ENCODE measurements at regions not wholly inside any gene's neighbourhood (a gene's known extent, or its start where the extent isn't known, plus 50 kb on each side); places are given as distances from the start of the nearest gene placed in this dataset.
"Not testable (repeated sequence)": the region's sequence is repeated elsewhere in the genome, so short reads cannot be mapped to it uniquely, and the experiment has no call there.

DNA sequence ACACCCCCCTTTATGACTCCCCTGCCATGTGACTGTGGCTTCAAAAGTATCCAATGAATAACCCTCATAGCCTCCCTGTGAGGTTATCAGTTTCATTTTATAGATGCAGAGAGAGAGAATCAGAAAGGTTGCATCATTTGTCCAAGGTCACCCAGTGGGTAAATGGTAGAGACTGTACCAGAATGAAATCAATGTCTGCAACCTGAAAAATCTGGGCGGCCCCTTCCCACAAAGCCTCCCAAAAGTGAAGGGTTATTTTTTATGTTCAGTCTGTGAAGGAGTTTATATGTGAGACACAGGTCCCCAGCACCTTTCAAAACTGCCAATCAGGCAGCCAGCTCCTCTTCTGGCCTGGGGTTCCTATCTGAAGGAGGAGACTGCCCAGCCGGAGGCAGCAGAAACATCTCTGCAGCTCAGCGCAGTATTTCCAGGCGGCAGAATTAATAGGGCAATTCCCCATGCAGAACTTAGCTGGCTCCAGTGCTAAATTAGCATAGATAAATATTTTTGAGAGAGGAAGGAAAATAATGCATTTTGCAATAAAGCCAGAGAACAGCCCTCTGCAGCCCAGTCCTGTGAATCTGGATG, 130.8 kb upstream of the PRR20G start:
- no peak for DNase-seq (ENCODE audit: low read depth in 2 of 2)

GRCh38 chr3:127417709-127418559, 130.1 kb upstream of the PRR20G start:
- DNase-seq (ENCODE audit: low read depth in 2 of 2) = no peak

GRCh38 chr3:127413871-127414270, 126.0 kb upstream of the PRR20G start:
- DNase-seq (ENCODE audit: low read depth in 2 of 2) = no peak

GRCh38 chr3:127413318-127413673, 125.5 kb upstream of the PRR20G start:
- DNase-seq (ENCODE audit: low read depth in 2 of 2) = no peak

DNA sequence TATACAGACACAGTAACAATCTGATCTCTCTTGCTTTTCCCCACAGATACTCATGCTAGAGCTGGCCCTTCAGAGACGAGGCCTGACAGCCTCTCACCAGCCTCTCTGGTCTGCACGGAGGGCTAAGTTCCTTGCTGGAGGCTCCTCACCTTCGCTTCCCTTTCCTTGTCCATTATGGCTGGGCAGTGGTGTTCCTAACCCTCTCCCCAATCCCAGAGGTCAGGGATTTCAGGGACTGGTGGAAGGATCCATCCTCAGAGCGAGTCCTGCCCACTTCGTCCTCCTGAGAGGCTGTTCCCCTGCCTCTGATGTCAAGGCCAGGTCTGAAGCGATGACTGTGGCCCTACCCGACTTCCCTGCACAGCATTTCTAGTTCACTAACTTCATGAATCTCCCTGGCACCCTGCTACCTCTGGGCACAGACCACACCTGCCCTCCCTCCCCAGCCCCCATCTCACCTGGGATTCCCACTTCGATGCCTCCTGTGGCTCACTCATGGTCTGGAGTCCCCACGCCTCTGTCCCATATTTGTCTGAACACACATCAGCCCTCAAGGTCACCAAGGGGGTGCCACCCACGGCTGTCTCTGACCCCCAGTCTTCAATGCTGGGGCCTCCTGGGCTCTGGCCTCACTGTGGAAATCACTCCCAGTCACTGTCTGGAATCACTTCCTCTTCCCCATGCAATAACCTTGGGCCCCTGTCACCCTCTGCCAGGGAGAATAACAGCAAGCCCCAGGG, 124.9 kb upstream of the PRR20G start:
- DNase-seq (ENCODE audit: low read depth in 2 of 2) = no peak

DNA sequence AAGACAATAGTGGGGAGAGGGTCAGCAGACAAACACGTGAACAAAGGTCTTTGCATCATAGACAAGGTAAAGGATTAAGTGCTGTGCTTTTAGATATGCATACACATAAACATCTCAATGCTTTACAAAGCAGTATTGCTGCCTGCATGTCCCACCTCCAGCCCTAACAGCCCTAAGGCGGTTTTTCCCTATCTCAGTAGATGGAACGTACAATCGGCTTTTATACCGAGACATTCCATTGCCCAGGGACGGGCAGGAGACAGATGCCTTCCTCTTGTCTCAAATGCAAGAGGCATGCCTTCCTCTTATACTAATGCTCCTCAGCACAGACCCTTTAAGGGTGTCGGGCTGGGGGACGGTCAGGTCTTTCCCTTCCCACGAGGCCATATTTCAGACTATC, 124.0 kb upstream of the PRR20G start:
- DNase-seq (ENCODE audit: low read depth in 2 of 2) = not testable (repeated sequence)

DNA sequence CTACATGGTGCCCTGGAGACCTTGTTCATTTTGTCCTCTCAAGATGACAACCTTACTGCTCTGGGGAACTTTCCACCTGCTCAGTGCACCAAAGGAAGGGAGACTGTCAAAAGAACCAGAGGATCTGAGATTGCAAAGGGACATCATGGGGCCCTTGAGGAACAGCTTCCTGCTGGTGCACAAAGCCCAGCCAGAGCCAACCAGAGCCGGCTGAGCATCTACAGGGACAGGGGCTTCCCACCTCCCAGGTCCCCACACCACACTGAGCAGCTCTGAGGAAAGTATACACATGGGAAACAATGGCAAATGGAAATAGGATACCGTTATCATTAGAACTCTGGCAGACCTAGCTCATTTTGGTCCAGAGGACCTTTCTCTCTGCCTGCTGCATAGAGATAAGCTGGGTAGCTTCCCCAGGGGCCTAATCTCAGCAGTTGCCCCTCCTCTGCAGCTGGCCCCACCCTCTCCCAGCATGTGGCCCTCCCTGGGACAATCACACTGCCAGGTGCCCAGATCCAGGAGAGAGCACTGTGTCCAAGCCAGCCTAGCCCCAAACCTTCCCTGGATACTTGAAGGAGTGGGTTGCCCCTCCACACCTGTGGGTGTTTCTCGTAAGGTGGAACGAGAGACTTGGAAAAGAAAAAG, 123.4 kb upstream of the PRR20G start:
- DNase-seq (ENCODE audit: low read depth in 2 of 2) = no peak

DNA sequence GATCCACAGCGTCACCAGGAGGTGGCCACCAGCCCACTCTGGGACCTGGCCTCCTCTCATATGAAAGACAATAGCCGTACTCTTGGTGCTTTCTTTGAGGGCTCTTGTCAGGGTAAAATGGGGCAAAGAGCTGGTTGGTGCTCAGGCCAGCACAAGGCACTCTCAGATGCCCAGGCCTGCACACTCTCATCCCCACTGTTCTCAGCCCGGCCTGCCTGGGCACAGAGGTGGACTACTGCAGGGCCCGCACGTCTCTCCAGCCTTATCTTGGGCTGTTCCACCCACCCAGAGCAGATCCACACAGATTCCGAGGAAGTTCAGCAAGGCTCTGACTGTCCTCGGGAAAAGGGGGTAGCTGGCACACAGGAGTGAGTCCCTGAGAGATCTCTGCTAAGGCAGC, 122.8 kb upstream of the PRR20G start:
- DNase-seq (ENCODE audit: low read depth in 2 of 2) = no peak

DNA sequence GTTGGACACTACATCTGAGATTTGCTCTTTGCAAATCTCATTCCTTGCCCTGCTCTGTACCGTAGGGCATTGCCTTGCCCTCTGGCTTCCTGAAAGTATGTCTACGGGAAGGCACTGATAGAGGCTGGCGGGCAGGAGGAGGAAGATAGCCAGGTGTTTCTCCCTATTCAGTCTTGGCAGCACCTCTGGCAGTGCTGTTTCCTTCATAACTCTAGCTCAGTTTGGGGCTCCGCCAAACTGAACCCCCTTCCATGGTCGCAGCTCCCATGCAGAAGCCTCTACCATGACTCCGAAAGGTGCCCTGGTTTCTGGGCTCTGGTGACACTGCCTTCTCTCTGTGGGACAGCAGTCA, 122.3 kb upstream of the PRR20G start:
- no peak for DNase-seq (ENCODE audit: low read depth in 2 of 2)

GRCh38 chr3:127409421-127410136, 121.7 kb upstream of the PRR20G start:
- no peak for DNase-seq (ENCODE audit: low read depth in 2 of 2)

DNA sequence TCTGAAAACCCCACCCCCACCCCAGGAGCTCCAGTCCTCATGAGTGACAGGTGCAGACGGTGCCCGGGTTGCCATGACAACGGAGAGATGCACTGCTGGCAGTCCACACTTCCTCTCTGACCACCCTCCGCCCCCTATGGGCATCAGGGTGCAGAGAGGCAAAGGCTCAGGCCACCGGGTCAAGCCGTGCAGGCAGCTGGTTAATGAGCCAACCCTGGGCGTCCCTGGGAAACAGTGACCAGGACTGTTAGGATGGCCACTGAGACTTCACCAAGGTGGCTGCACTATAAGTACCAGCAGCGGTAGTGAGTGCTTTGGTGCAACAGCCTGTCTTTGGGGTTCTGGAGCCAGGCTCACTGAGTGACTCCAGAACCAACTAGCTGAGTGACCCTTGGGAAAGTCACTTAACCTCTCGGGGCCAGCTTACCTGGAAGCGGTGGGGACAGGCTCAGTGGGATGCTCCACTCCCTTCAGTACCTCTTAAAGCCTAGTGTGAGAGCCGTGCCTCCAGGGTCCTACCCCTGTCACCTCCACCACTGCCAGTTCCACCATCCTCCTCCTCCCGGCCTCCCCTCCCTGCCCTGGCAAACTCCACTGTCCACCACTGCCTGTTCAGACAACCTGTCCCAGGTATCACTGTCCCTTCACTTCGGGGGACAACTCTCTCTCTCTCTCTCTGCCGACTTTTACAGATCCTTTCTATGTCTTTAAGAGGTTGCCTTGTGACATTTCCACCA, 121.0 kb upstream of the PRR20G start:
- no peak for DNase-seq (ENCODE audit: low read depth in 2 of 2)

GRCh38 chr3:127408022-127408683, 120.3 kb upstream of the PRR20G start:
- DNase-seq (ENCODE audit: low read depth in 2 of 2) = no peak

DNA sequence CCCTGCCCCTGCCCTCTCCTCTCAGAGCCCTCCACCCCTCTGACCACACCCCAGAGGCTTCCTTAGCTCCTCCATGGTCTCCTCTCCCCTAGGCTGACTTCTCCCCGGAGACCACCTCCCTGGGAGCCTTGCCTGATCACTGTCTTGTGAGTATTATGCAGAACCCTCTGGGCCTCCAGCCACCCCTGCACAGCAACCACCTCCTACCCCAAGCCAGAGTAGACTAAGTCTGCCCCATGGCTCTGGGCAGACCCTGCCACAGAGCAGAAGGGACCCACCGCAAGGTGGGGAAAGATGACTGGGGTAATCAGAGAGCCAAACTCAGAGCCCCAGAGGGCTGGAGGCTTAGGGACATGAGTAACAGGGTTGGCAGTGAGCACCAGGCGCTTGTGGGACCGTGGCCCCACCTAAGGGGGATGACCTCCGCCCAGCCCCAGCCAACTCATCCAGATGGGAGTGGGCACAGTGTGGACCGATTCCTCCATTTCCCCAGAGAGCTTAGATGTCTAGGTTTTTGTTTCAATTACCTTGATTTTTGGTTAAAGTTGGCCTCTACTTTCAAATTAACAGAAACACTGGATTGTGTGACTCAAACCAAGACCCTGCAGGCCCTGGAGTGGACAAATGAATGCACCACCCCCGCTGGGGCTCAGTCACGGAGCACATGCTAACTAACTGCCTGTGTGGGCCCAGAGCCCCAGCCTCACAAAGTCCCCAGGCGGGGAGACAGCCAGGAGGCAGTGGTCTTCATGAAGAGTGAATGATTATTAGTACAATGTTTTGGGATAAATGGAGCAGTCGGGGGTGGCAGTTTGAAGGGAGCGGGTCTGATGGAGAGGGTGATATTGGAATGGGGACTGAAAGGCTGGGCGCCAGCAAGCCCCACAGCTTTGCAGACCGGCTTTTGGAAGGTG, 119.4 kb upstream of the PRR20G start:
- DNase-seq (ENCODE audit: low read depth in 2 of 2) = no peak

DNA sequence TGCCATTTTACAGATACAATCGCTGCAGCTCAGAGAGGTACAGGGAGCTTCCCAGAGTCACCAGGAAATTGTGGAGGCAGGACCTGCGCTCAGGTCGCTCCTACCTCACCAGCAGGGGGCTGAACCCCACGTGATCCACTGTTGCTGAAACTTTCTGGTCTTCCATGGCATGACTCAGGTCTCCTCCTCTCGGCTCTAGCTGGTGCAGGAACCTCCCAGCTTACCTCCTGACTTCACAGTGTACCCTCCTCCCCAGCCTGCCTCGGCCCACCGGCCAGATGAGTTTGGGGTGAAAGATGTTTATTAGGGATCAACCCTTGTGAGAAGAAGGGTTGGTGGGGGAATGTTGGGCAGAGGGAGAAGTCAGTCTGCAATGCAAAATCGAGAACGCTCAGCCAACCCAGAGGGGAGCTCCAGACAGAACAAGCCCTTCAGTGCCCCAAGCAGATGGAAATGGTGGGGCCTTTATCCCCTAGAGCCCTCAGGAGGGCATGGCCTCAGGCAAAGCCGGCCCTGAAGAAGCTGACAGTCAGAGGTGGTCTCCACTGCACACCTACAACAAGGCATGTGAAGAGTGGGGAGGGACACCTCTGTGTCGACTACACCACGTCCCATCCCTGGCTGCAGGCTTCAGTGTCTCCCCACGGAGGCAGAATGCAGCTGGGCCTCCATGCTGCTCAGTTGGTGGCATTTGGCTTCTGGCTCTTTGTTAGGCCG, 118.6 kb upstream of the PRR20G start:
- no peak for DNase-seq (ENCODE audit: low read depth in 2 of 2)

DNA sequence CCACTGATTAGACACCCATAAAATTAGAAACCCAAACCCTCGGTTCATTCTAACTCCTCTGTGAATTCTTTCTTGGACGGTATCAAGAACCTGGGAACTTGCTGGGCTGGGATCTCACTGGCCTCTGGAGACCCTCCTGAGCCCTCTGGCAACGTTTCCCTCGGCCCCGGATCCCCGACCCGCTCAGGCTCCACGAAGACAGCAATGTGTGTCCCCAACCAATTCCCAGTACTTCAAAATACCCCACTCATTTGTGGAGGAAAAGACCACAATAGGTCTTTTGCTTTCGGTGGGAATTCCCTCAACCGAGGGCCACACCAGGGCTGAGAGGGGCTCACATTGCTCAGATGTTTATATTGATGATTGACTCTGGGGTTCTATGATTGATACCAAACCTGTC, 117.9 kb upstream of the PRR20G start:
- no peak for DNase-seq (ENCODE audit: low read depth in 2 of 2)

GRCh38 chr3:127405010-127405598, 117.3 kb upstream of the PRR20G start:
- DNase-seq (ENCODE audit: low read depth in 2 of 2) = no peak

GRCh38 chr3:127404221-127405009, 116.6 kb upstream of the PRR20G start:
- no peak for DNase-seq (ENCODE audit: low read depth in 2 of 2)

DNA sequence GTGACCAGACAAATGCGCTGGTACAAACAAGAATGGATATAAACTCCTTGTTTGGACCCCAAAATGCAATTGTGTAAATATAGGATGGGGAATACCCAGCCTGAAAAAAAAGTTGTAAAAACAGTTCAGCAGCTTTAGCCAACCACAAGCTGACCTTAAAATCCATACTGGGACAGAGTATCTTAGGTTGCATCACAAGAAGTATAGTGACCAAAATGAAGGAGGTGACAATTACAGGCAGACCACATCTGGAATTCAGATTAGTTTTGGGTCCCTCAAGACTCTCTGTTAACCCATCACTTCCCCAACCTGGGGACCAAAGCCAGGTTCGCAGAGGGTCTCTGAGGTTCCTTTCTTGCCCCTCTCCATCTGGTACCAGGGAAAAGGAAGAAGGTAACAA, 115.9 kb upstream of the PRR20G start:
- DNase-seq (ENCODE audit: low read depth in 2 of 2) = no peak
